ENCODE measurements at regions not wholly inside any gene's neighbourhood (a gene's known extent, or its start where the extent isn't known, plus 50 kb on each side); places are given as distances from the start of the nearest gene placed in this dataset.

GRCh38 chr12:104846056-104846767 is 111.9 kb downstream of the SLC41A2 start:
- DNase-seq (ENCODE audit: low read depth): peak; percentile 31
- TF ChIP-seq CTCF (conservative IDR thresholded peaks at IDR 0.05; ENCODE audit: low read length): no peak
- H3K4me3 ChIP-seq (ENCODE audit: low read length): no peak overlapping the region

DNA sequence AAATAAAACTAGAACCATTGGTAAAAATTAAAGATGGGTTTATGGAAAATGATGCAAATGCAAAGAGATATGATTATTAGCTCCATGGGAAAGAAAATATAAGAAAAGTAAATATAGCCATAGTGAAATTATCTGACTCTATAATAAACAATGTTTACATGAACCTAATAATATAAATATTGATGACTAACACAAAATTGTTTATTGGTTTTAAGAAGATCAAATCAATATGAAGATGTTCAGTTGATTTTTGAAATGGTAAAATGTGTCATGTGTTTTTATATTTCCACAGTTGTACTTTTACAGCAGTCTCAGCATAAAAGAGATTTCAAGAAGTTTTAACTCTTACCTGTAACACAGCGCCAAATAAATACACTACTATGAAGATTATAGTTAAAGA is 114.0 kb downstream of the SLC41A2 start:
- no peak overlapping the region for H3K4me3 ChIP-seq (ENCODE audit: low read length)
- no peak for TF ChIP-seq CTCF (conservative IDR thresholded peaks at IDR 0.05; ENCODE audit: low read length)
- DNase-seq (ENCODE audit: low read depth): no peak

- no peak for TF ChIP-seq CTCF (conservative IDR thresholded peaks at IDR 0.05; ENCODE audit: low read length)
- H3K4me3 ChIP-seq (ENCODE audit: low read length): no peak overlapping the region
- DNase-seq (ENCODE audit: low read depth): no peak
Measured at GRCh38 chr12:104840262-104840661, 117.8 kb downstream of the SLC41A2 start.

GRCh38 chr12:104835317-104835716 is 122.8 kb downstream of the SLC41A2 start:
- no peak for DNase-seq (ENCODE audit: low read depth)
- H3K4me3 ChIP-seq (ENCODE audit: low read length): no peak overlapping the region
- no peak for TF ChIP-seq CTCF (conservative IDR thresholded peaks at IDR 0.05; ENCODE audit: low read length)

- DNase-seq (ENCODE audit: low read depth): no peak
- TF ChIP-seq CTCF (conservative IDR thresholded peaks at IDR 0.05; ENCODE audit: low read length): no peak
- no peak overlapping the region for H3K4me3 ChIP-seq (ENCODE audit: low read length)
Measured at GRCh38 chr12:104834607-104835006, 123.5 kb downstream of the SLC41A2 start.

DNA sequence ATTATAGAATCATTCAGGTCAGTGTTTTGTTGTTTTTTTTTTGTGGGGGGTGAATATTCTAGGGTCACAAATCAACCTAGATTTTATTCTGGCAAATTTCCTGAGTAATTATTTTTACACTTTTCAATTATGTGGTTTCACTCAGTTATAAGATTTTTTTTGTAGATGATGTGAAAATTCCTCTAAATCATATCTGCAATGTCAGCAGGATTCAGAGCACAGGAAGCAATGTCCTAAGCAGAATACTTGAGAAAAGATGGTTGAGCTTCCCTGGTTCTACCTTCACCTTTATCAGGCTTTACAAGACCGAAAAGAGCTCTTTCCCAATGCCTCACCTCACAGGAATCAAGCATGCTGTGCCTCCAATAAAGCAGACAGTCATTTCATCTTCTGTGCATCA is 124.3 kb downstream of the SLC41A2 start:
- no peak for TF ChIP-seq CTCF (conservative IDR thresholded peaks at IDR 0.05; ENCODE audit: low read length)
- no peak for DNase-seq (ENCODE audit: low read depth)

GRCh38 chr12:104828015-104828414 is 130.1 kb downstream of the SLC41A2 start:
- no peak for DNase-seq (ENCODE audit: low read depth)
- no peak overlapping the region for H3K4me3 ChIP-seq (ENCODE audit: low read length)
- no peak for TF ChIP-seq CTCF (conservative IDR thresholded peaks at IDR 0.05; ENCODE audit: low read length)

More for the DNA sequence above, 124.3 kb downstream of the SLC41A2 start:
- no peak overlapping the region for H3K4me3 ChIP-seq (ENCODE audit: low read length)

Measured in AG10803 (cell line).